Mucosa of descending colon (tissue), 3 donors: ENCODE measurements at regions not wholly inside any gene's neighbourhood (a gene's known extent, or its start where the extent isn't known, plus 50 kb on each side); places are given as distances from the start of the nearest gene placed in this dataset.

Experiments used
- ATAC-seq: fragments of 200-7000 bp; cut with Tn5 transposase; one replicate; pipeline ENCODE4 v1.9.1; 2020; ENCODE audit warnings: mild to moderate bottlenecking, moderate library complexity
- DNase-seq, 3 donors: peaks; one replicate each; pipeline ENCODE4 v3.0.0-alpha.2; 2020
- H3K36me3 ChIP-seq: fragments of 200-600 bp; one replicate; pipeline ENCODE4 v1.8.0; 2021; ENCODE audit warnings: low read depth, mild to moderate bottlenecking
- H3K4me1 ChIP-seq: fragments of 200-600 bp; one replicate; pipeline ENCODE4 v1.8.0; 2021; ENCODE audit warnings: low read depth, mild to moderate bottlenecking
- H3K4me3 ChIP-seq: fragments of 200-600 bp; one replicate; pipeline ENCODE4 v1.8.0; 2021; ENCODE audit warnings: mild to moderate bottlenecking
- H3K9me3 ChIP-seq: fragments of 200-600 bp; one replicate; pipeline ENCODE4 v1.8.0; 2021; ENCODE audit warnings: mild to moderate bottlenecking
- CTCF ChIP-seq: fragments of 200-600 bp; IDR thresholded peaks from one replicate; pipeline ENCODE4 v1.8.0; 2022; ENCODE audit warnings: antibody characterized with exemption, mild to moderate bottlenecking
- intact Hi-C, 2 donors: fragments of 100-400 bp; cut with DNase I in 1 of 2; cut with micrococcal nuclease in 1 of 2; formaldehyde crosslinking; loops; one replicate each; pipeline versions ENCODE4 v1.11.0 to v1.11.1; 2022; cut with DNase I, micrococcal nuclease
- donor health status: DM: no; HTN: no; CAD: no; lungs with moderate emphysema.
- donor health status: DM: no; HTN: no; CAD: no.
- donor health status: DM: no; HTN: yes; CAD: no.

GRCh38 chr2:193251909-193252308, 1057.2 kb upstream of the TMEFF2 start:
- no peak for DNase-seq
- no peaks in the 10 kb centered on the region for H3K36me3 ChIP-seq
- intact Hi-C loops: no loop called here
- H3K9me3 ChIP-seq: no peaks in the 10 kb centered on the region
- TF ChIP-seq CTCF: no peak
- no peak for ATAC-seq
- H3K4me3 ChIP-seq: no peak overlapping the region
- no peaks in the 10 kb centered on the region for H3K4me1 ChIP-seq

- intact Hi-C loops: no loop called here
- Histone ChIP-seq H3K4me1 (no peaks in the 10 kb centered on the region), H3K4me3 (no peak overlapping the region), H3K36me3 (no peaks in the 10 kb centered on the region), H3K9me3 (no peaks in the 10 kb centered on the region)
- ATAC-seq: peak; percentile 90
- TF ChIP-seq CTCF: no peak
- DNase-seq: no peak
Measured at GRCh38 chr2:193250389-193250788, 1055.7 kb upstream of the TMEFF2 start.

- Histone ChIP-seq H3K4me1 (no peaks in the 10 kb centered on the region), H3K4me3 (no peak overlapping the region), H3K9me3 (no peaks in the 10 kb centered on the region), H3K36me3 (no peaks in the 10 kb centered on the region)
- ATAC-seq (peak; percentile 31), DNase-seq (no peak)
- intact Hi-C loops: no loop called here
- no peak for TF ChIP-seq CTCF
Measured at GRCh38 chr2:193240752-193241151, 1046.0 kb upstream of the TMEFF2 start.

GRCh38 chr2:193231634-193232033, 1036.9 kb upstream of the TMEFF2 start:
- ATAC-seq (no peak), DNase-seq (no peak)
- TF ChIP-seq CTCF: no peak
- Histone ChIP-seq H3K36me3 (no peaks in the 10 kb centered on the region), H3K9me3 (no peaks in the 10 kb centered on the region), H3K4me3 (no peak overlapping the region), H3K4me1 (no peaks in the 10 kb centered on the region)
- intact Hi-C loops: no loop called here

- Histone ChIP-seq H3K9me3 (no peaks in the 10 kb centered on the region), H3K4me3 (no peak overlapping the region), H3K36me3 (no peaks in the 10 kb centered on the region), H3K4me1 (no peaks in the 10 kb centered on the region)
- TF ChIP-seq CTCF: no peak
- DNase-seq (no peak), ATAC-seq (no peak)
- intact Hi-C loops: no loop called here
Measured at GRCh38 chr2:193228276-193228675, 1033.5 kb upstream of the TMEFF2 start.

- no peaks in the 10 kb centered on the region for H3K36me3 ChIP-seq
- TF ChIP-seq CTCF: no peak
- H3K4me1 ChIP-seq: no peaks in the 10 kb centered on the region
- no peak overlapping the region for H3K4me3 ChIP-seq
- DNase-seq (no peak), ATAC-seq (no peak)
- intact Hi-C loops: no loop called here
- no peaks in the 10 kb centered on the region for H3K9me3 ChIP-seq
Measured at GRCh38 chr2:193222454-193222853, 1027.7 kb upstream of the TMEFF2 start.
